SW480 (cell line): ENCODE measurements at regions not wholly inside any gene's neighbourhood (a gene's known extent, or its start where the extent isn't known, plus 50 kb on each side); places are given as distances from the start of the nearest gene placed in this dataset.

ENCODE experiments used
- DNase-seq: peaks from one replicate; pipeline ENCODE4 v3.0.0-alpha.2; 2016; ENCODE audit warnings: low spot score

DNA sequence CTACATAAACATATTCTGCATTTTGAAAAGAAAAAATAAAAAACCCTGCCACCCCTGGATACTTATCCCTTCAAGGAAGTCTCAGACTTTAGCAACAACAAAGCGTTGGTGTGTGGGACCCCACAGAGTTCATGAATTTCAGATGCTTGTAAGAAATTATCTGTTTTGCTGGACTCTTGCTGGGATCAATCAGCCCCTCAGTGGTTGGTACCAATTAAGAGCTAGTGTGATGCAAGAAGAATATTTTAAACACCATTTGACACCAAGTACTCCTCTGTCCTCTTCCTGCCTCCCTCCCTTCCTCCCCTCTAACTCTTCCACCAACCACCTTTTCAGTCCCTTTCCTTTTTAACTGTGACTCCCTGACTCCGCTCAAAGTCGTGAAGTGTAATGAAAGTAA lies 51.5 kb downstream of the SST start:
- DNase-seq = no peak

- no peak for DNase-seq
Observed at GRCh38 chr3:187617213-187617612, 53.0 kb downstream of the SST start.

GRCh38 chr3:187616307-187616972 lies 53.8 kb downstream of the SST start:
- peak; percentile 58 for DNase-seq

GRCh38 chr3:187615630-187616029 lies 54.6 kb downstream of the SST start:
- DNase-seq = no peak

- DNase-seq = no peak
Observed at GRCh38 chr3:187612656-187613055, 57.5 kb downstream of the SST start.

DNA sequence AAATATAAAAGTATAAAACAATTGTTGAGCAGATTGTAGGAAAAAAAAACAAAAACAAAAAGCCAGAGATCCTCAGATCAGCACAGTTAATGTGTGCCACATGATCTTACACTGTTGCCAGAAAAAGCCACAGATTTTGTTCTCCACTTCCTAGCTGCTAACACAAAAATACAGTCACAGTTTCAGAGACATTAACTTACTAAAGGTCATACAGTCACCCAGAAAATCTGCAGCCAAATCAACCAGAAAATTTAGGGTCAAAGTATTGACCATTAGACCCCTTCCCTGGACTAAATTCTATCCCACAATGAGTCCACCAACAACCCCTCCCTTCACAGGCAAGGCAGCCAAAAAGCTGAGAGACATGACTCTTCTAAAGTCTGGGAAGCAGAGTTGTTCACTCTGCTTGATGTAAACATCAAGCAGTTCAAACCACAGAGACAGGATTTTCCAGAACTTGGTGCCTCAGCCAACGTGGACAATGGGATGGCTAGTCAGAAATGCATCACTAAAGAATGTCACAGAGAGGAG lies 59.1 kb downstream of the SST start:
- DNase-seq = no peak

GRCh38 chr3:187594272-187594671 lies 75.9 kb downstream of the SST start:
- no peak for DNase-seq

DNA sequence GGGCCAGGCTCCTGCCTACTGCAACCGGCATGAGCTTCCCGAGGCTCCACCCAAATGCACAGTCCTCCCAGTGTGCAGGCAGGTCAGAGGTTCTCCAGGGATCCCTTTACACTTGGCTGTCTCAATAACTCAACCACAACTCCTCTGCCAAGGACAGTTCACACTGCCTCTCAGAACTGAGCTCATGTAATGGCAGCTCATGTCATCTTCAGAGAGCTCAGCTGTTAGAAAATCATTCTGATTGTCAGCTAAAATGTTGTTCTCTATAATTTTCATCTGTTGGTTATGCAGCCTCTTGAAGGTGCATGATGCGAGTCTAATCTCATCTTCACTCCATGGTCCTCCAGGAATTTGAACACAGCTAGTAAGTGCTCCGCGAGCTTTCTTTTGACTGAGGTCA lies 76.7 kb downstream of the SST start:
- peak; percentile 6 for DNase-seq

DNA sequence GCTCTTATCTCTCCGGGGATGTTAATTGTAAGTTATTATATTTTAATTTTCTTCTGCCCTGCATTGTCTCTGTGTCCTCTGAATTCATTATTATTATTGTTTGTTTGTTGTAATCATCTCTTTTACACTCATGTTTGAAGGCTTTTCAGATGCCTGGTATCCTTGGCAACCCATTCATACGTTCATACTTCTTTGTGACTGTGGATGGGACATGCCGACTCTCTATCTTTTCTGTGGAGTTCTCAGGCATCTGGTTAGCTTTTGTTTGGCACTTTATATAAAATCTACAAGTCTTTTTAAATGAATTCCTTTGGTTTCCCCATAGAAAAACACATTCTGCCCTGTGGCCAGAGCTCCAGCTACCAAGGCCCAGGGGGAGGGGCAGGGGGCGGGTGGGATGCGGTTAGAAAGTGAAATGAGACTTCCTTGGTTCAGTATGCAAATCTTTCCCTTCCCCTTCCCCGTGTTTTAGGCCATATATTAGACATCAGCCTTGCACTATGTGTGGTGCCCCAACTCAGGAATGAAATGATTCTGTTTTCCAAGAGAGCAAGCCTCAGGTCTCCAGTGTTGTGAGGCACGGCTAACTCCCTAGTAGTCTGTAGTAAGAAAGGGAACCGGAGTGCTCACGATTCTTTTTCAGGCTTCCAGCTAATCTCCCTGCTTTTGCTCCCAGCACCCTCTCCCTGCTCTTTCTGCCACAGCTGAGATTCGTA lies 79.2 kb downstream of the SST start:
- DNase-seq = no peak

- DNase-seq = no peak
Observed at GRCh38 chr3:187587076-187587475, 83.1 kb downstream of the SST start.

DNA sequence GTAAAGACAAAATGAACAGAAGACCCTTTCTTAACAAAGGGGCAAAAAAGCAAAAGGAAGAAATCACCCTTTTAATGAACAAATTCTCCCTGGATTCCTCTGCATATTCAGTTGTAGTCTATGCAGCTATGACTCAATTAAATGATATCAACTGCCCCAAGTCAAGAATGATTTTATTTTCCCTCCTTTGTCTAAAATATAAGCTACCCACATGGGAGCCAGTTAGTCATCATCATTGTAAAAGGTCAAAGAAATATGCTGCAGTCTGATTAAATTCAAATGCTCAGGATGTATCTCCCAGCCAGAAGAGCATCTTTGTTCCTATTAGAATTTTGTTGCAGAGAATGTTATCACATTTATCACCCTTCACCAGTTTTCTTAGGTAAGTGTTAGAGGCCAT lies 84.0 kb downstream of the SST start:
- no peak for DNase-seq

DNA sequence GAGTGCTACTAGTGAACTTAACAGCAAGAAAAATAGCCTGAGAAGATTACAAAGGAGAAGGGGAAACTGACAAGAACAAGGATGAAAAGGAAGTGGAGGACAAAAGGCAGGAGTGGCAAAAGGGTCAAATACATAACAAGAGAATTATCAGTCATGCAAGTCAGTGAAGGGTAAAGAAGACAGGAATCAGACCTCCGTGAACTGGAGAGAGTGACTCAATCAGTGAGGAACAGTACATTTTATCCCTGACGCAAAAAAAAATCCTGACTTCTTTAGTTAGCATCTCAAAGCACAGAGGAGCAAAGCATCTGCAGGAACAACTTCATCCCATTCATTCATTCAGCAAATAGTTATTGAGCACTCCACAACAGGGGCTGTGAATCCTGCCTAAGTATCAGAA lies 97.8 kb downstream of the SST start:
- no peak for DNase-seq

- no peak for DNase-seq
Observed at GRCh38 chr3:187571701-187572100, 98.5 kb downstream of the SST start.

- DNase-seq = no peak
Observed at GRCh38 chr3:187570776-187571175, 99.4 kb downstream of the SST start.

- DNase-seq = no peak
Observed at GRCh38 chr3:187568171-187568570, 102.0 kb downstream of the SST start.

DNA sequence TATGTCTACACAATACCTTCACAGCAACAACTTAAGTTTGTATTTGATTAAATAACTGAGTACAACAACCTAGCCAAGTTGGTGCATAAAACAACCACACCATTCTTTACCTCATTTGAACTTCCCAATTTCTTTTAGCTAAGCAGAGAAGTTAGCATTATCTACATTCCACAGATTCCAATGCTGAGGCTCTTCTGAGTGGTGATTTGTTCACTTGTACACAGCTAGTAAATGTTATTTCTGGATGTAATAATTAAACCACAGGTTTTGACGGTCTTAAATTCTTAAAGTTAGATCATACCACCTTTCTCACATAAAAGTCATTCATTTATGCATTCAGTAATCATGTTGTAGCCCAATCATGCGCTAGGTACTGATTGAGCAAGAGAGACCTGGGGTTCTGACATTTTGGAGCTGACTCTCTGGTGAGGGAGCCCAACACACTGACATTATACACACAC lies 102.5 kb downstream of the SST start:
- peak; percentile 7 for DNase-seq

DNA sequence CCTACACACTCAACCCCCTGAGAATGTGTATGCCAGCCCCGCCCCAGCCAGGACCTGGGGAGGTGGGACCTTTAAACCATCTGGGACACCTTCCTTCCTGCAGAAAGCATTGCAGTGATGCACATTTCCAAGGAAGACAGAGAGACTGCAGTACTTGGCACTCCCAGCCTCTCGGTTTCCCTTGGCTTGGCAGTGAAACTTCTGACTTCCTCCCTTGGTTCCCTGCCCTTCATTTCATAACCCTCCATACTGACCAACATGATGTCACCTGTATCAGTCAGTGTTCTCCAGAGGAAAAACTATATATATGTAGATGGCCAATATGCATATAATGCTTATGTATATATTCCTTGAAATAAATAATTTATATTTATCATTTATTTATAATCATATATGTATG lies 103.2 kb downstream of the SST start:
- DNase-seq = no peak

DNA sequence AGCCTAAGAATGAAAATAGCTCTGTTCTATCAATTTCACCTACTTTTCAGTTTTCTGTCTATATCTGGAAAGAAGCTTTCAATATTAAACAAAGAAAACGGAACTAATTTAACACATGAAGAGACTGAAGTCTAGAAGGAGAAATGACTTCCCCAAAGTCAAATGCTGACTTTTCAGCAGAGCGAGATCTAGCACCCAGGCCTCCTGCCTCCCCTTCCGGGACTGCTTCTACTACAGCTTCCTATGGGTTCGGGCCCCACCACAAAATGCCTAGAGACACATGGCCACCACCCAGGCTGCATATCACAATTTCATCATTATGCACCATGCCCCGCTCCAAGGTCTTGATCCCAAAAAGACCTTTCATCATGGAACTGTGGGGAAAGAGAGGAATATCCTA lies 104.5 kb downstream of the SST start:
- no peak for DNase-seq

- DNase-seq = no peak
Observed at GRCh38 chr3:187558990-187559389, 111.2 kb downstream of the SST start.

DNA sequence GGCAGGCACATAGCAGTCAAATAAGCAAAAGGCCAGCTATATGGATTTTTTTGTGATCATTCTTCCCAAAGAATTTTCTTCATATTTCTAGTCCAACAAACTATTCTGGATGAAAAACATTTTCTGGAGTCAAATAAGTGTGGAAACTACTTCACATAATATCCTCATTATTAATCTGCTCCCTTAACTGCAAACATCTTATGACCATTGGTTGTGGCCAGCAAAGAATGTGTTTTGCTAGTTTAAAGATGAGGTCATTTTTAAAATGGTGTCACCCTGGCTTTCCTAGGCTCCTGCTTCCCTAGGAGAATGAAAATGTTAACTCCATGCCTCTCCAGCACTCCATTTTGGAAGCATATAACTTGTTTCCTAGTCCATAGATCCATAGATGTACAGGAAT lies 118.8 kb downstream of the SST start:
- DNase-seq = no peak

DNA sequence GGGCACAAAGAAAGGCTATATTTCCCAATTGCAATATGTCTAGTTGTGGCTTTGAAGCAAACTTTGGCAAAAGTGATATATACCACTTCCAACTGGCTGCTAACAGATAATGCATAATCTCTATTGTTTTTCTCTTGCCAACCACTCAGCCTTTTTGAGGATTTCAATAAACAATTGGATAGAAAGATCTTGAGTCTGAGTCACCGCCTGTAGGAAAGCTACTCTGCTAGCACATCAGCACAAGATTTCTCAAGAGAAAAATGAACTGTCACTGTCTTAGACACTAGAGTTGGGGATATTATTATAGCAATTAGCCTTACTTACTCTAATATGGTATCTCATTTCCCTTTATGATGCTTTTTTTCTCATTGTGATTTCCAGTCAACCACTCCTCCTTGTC lies 119.7 kb downstream of the SST start:
- DNase-seq = no peak

DNA sequence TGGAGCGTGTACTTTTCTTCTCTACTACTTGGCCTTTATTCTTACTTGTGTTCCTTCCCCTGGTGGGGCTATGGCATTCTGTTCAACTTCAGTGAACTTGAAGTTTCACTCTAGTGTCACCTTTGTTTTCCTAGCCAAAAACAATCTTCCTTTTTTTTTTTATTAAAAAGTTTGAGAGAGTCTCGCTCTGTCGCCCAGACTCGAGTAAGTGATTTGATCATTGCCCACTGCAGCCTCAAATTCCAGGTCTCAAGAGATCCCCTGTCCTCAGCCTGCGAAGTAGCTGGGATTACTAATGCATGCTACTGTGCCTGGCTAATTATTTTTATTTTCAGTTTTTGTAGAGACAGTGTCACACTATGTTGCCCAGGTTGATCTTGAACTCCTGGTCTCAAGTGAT lies 124.8 kb downstream of the SST start:
- DNase-seq = no peak

GRCh38 chr3:187544326-187544725 lies 125.9 kb downstream of the SST start:
- DNase-seq = no peak

DNA sequence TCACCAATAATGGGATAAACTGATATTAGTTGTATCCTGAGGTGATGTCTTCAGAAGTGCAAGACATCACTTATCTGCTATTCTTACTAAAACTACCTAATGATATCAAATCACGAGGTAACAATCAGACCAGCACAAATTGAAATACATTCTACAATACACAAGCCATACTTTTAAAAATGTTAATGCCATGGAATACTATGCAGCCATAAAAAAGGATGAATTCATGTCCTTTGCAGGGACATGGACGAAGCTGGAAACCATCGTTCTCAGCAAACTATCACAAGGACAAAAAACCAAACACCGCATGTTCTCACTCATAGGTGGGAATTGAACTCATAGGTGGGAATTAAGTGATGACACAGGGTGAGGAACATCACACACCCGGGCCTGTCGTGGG lies 129.3 kb downstream of the SST start:
- no peak for DNase-seq
